K562 (cell line): ENCODE measurements at regions not wholly inside any gene's neighbourhood (a gene's known extent, or its start where the extent isn't known, plus 50 kb on each side); places are given as distances from the start of the nearest gene placed in this dataset.
A peak's percentile ranks its signal among the peaks of the same experiment; 100 is the strongest.

ENCODE experiments used
- ATAC-seq: fragments of 200-7000 bp; cut with Tn5 transposase; 3 replicates; pipeline ENCODE4 v1.9.1; 2020; ENCODE audit warnings: moderate library complexity
- BruUV-seq: library from RNA; stranded (reverse); fragments of 400-500 nt; replicated peaks from 2 replicates; lab custom pipeline; 2021; lab: Mats Ljungman, UMichigan
- CTCF ChIA-PET: fragments of 300-600 bp; formaldehyde crosslinking; extraction: SDS; loops from one replicate; lab custom pipeline; 2021; ENCODE audit warnings: low intra/inter-chr PET ratio; lab: Yijun Ruan, JAX
- POLR2A ChIA-PET: fragments of 300-600, 350-650 bp; sonication (Branson Sonifier 250); formaldehyde crosslinking; extraction: SDS; loops from one replicate; lab custom pipeline; 2021; ENCODE audit warnings: antibody characterized with exemption, inconsistent platforms; lab: Yijun Ruan, JAX
- DNase-seq, 4 experiments: peaks; one replicate each; pipeline versions ENCODE4 v3.0.0 to v3.0.0-alpha.2; 2011 to 2018; ENCODE audit warnings: low spot score in 3 of 4, mixed read lengths in 3 of 4; ENCODE audit errors: extremely low read depth in 1 of 4
- FAIRE-seq: peaks from 2 replicates; lab custom pipeline; 2011; peaks lifted over from hg19 to GRCh38; lab: Jason Lieb, UNC
- H2AFZ ChIP-seq: 2 replicates; pipeline ENCODE4 v1.6.0; 2011; ENCODE audit warnings: low read depth, low read length, control low read depth, inconsistent platforms
- H3K27ac ChIP-seq: fragments of 200-600 bp; 3 replicates; pipeline ENCODE4 v1.8.0; 2011; ENCODE audit warnings: low read depth, mild to moderate bottlenecking, control low read depth, inconsistent platforms, low read length, moderate library complexity, mixed read lengths; ENCODE audit errors: extremely low read depth
- H3K27me3 ChIP-seq, 2 experiments: fragments of 300-600 bp in 1 of 2; 2 replicates in 1 of 2; 3 replicates in 1 of 2; pipeline versions ENCODE4 v1.6.0 to v1.8.0; 2011; ENCODE audit warnings: inconsistent platforms in 2 of 2, low read length in 2 of 2, mild to moderate bottlenecking in 1 of 2, mixed read lengths in 1 of 2, moderate library complexity in 1 of 2; ENCODE audit not compliant: control insufficient read depth in 2 of 2, insufficient read depth in 2 of 2
- H3K36me3 ChIP-seq: fragments of 300-600 bp; 3 replicates; pipeline ENCODE4 v1.8.0; 2011; ENCODE audit warnings: mild to moderate bottlenecking, low read length, inconsistent platforms; ENCODE audit not compliant: control insufficient read depth, insufficient read depth
- H3K4me1 ChIP-seq, 2 experiments: fragments of 200-600 bp in 1 of 2; replicated peaks in 1 of 2; 2 replicates in 1 of 2; 3 replicates in 1 of 2; pipeline versions ENCODE4 v1.5.1 to v1.8.0; 2011; ENCODE audit warnings: inconsistent platforms in 2 of 2, low read length in 2 of 2, mild to moderate bottlenecking in 1 of 2, mixed read lengths in 1 of 2, moderate library complexity in 1 of 2; ENCODE audit not compliant: control insufficient read depth in 2 of 2, insufficient read depth in 2 of 2
- H3K4me2 ChIP-seq: 2 replicates; pipeline ENCODE4 v1.6.1; 2011; ENCODE audit warnings: low read length, control low read depth, inconsistent platforms, mixed read lengths; ENCODE audit not compliant: insufficient read depth
- H3K4me3 ChIP-seq: fragments of 200-600 bp; sonication (generic), shearing (Covaris generic); 2 replicates; pipeline ENCODE4 v1.5.1; 2016; ENCODE audit warnings: control low read depth, inconsistent platforms
- H3K79me2 ChIP-seq: fragments of 200-600 bp; 3 replicates; pipeline ENCODE4 v1.8.0; 2011; ENCODE audit warnings: low read length, inconsistent platforms; ENCODE audit not compliant: control insufficient read depth, insufficient read depth
- H3K9ac ChIP-seq, 2 experiments: 2 replicates each; pipeline versions ENCODE4 v1.6.0 to v1.6.1; 2011; ENCODE audit warnings: low read depth in 2 of 2, low read length in 2 of 2, control low read depth in 1 of 2, inconsistent platforms in 1 of 2, mild to moderate bottlenecking in 1 of 2, mixed read lengths in 1 of 2; ENCODE audit not compliant: insufficient read depth in 1 of 2
- H3K9me1 ChIP-seq: one replicate; pipeline ENCODE4 v1.6.0; 2011; ENCODE audit warnings: inconsistent platforms, mild to moderate bottlenecking, low read length, moderate library complexity; ENCODE audit not compliant: control insufficient read depth, insufficient read depth
- H3K9me3 ChIP-seq: replicated peaks from 2 replicates; pipeline ENCODE4 v1.5.1; 2011; ENCODE audit warnings: low read depth, low read length, inconsistent platforms; ENCODE audit not compliant: control insufficient read depth, insufficient read depth
- H4K20me1 ChIP-seq: replicated peaks from 2 replicates; pipeline ENCODE4 v1.6.1; 2011; ENCODE audit warnings: low read length, inconsistent platforms, mixed read lengths; ENCODE audit not compliant: control insufficient read depth, insufficient read depth
- CEBPG ChIP-seq, 3 experiments: fragments of 200-800 bp in 1 of 3; sonication (Bioruptor generic) in 1 of 3; sonication (generic) in 1 of 3; formaldehyde crosslinking in 1 of 3; IDR thresholded peaks in 2 of 3; conservative IDR thresholded peaks in 1 of 3; 2 replicates each; pipeline versions ENCODE4 v1.6.1 to v1.8.0; 2016 to 2022; ENCODE audit warnings: missing compliant biosample characterization in 2 of 3, missing genetic modification characterization in 2 of 3, mild to moderate bottlenecking in 1 of 3, missing genetic modification reagents in 1 of 3
- HNRNPH1 ChIP-seq: fragments of 200-400 bp; formaldehyde crosslinking; optimal IDR thresholded peaks from 2 replicates; pipeline ENCODE3; 2017; ENCODE audit warnings: low read depth, mild to moderate bottlenecking, low read length, moderate library complexity
- KHSRP ChIP-seq: fragments of 450-650 bp; IDR thresholded peaks from 2 replicates; pipeline ENCODE4 v1.6.1; 2017
- PRMT5 ChIP-seq: sonication (generic); formaldehyde crosslinking; IDR thresholded peaks from 2 replicates; pipeline ENCODE4 v1.5.0; 2020; ENCODE audit warnings: missing genetic modification reagents
- RNF219 ChIP-seq: fragments of 250-450 bp; sonication (Bioruptor Pico); IDR thresholded peaks from 2 replicates; pipeline ENCODE4 v1.5.0; 2022; ENCODE audit warnings: mild to moderate bottlenecking
- U2AF1 ChIP-seq: fragments of 200-400 bp; formaldehyde crosslinking; optimal IDR thresholded peaks from 2 replicates; pipeline ENCODE3; 2017; ENCODE audit warnings: mild to moderate bottlenecking, low read depth, low read length, moderate library complexity
- WGBS: fragments of 100-300 bp; shearing (Covaris generic); methylation state at CpG from one replicate; pipeline ENCODE4 v1.1.6; 2016; ENCODE audit warnings: low coverage, mixed read lengths; ENCODE audit not compliant: insufficient coverage; ENCODE audit errors: missing lambda C conversion rate; 5-methylcytosine and 5-hydroxymethylcytosine counted together
- in situ Hi-C: fragments of 300-500 bp; cut with MboI; formaldehyde crosslinking; loops from 4 replicates; pipeline ENCODE4 v1.15.0; 2018; ENCODE audit warnings: inconsistent platforms, mixed read lengths
- intact Hi-C: fragments of 100-400 bp; cut with micrococcal nuclease; formaldehyde crosslinking; loops from 2 replicates; pipeline ENCODE4 v1.14.2; 2022
- TF ChIP-seq, protein P1 (sequence below), 2 experiments: fragments of 450-650 bp in 1 of 2; sonication (generic) in 1 of 2; formaldehyde crosslinking in 1 of 2; IDR thresholded peaks in 1 of 2; conservative IDR thresholded peaks in 1 of 2; 2 replicates each; pipeline versions ENCODE4 v1.6.1 to v1.8.1; 2016 to 2023; ENCODE audit warnings: mild to moderate bottlenecking in 2 of 2, moderate library complexity in 2 of 2, inconsistent platforms in 1 of 2, missing genetic modification reagents in 1 of 2

GRCh38 chr1:80876035-80876434 is 924.7 kb upstream of the ADGRL2 start (continued):
- TF ChIP-seq RNF219 = no peak
- no peak for TF ChIP-seq HNRNPH1
- no peak for TF ChIP-seq U2AF1

GRCh38 chr1:80869299-80869698 is 931.4 kb upstream of the ADGRL2 start:
- Histone ChIP-seq H3K4me1 (no peaks in the 10 kb centered on the region), H3K27ac (no peak overlapping the region), H3K9ac (no peak overlapping the region), H3K4me3 (no peak overlapping the region), H3K9me1 (no peaks in the 10 kb centered on the region), H2AFZ (no peak overlapping the region), H3K36me3 (no peaks in the 10 kb centered on the region), H3K79me2 (no peaks in the 10 kb centered on the region), H3K9me3 (no peaks in the 10 kb centered on the region), H3K4me2 (no peak overlapping the region), H3K27me3 (no peaks in the 10 kb centered on the region)
- POLR2A ChIA-PET = no interaction called here
- no peak for ATAC-seq
- WGBS = 0% methylated on average over 1 of the region's 1 CpG
- in situ Hi-C loops (no loop called here), intact Hi-C loops (no loop called here)
- no TSS peak for BruUV-seq
- TF ChIP-seq CEBPG (CRISPR knock-in tag; IDR thresholded peaks at IDR 0.05) = no peak
- TF ChIP-seq CEBPG (tag; conservative IDR thresholded peaks at IDR 0.05 in 1 of 2, IDR thresholded peaks at IDR 0.05 in 1 of 2) = peak in 1 of 2 experiments; percentile 76; a peak in 2 of 4 replicates
- TF ChIP-seq, protein P1, sequence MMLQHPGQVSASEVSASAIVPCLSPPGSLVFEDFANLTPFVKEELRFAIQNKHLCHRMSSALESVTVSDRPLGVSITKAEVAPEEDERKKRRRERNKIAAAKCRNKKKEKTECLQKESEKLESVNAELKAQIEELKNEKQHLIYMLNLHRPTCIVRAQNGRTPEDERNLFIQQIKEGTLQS (IDR thresholded peaks at IDR 0.05) = peak; percentile 38; the same call in 1 of the 2 replicates
- TF ChIP-seq, protein P1 (CRISPR knock-in tag; conservative IDR thresholded peaks at IDR 0.05) = no peak
- no peak for TF ChIP-seq PRMT5 (CRISPR knock-in tag)
- no peak for TF ChIP-seq KHSRP
- TF ChIP-seq, all 486 proteins: peak for 2
- CTCF ChIA-PET = no interaction called here
- no peak for FAIRE-seq
- no peak for DNase-seq
- H4K20me1 ChIP-seq = no peaks in the 10 kb centered on the region
